A549 (cell line): ENCODE measurements at regions not wholly inside any gene's neighbourhood (a gene's known extent, or its start where the extent isn't known, plus 50 kb on each side); places are given as distances from the start of the nearest gene placed in this dataset.

ENCODE experiments used
- CEBPB ChIP-seq, 2 experiments: fragments of >200 bp in 1 of 2; sonication (Bioruptor Twin) in 1 of 2; formaldehyde crosslinking in 1 of 2; IDR thresholded peaks; 2 replicates each; pipeline ENCODE4 v1.6.1; 2012 to 2016
- CHD4 ChIP-seq: fragments of 200-600 bp; sonication (generic); IDR thresholded peaks from 2 replicates; pipeline ENCODE4 v1.6.1; 2016; ENCODE audit warnings: antibody characterized with exemption, mild to moderate bottlenecking, borderline replicate concordance
- CTCF ChIP-seq: fragments of >200 bp; sonication (Bioruptor Twin); formaldehyde crosslinking; IDR thresholded peaks from 3 replicates; pipeline ENCODE4 v1.5.1; 2016
- MAFK ChIP-seq: fragments of 450-650 bp; IDR thresholded peaks from 2 replicates; pipeline ENCODE4 v1.6.1; 2014; ENCODE audit not compliant: partially characterized antibody
- MAX ChIP-seq: IDR thresholded peaks from 2 replicates; pipeline ENCODE4 v1.6.1; 2012
- NFE2L2 ChIP-seq: fragments of 150-350 bp; conservative IDR thresholded peaks from 2 replicates; pipeline ENCODE4 v1.6.1; 2014; ENCODE audit warnings: low read length
- PBX3 ChIP-seq: IDR thresholded peaks from 2 replicates; pipeline ENCODE4 v1.6.1; 2012
- RAD21 ChIP-seq, 2 experiments: fragments of >200 bp in 1 of 2; sonication (Bioruptor Twin) in 1 of 2; formaldehyde crosslinking in 1 of 2; IDR thresholded peaks in 1 of 2; conservative IDR thresholded peaks in 1 of 2; 2 replicates in 1 of 2; 3 replicates in 1 of 2; pipeline ENCODE4 v1.6.1; 2012 to 2018; ENCODE audit warnings: inconsistent platforms in 1 of 2
- RFX5 ChIP-seq: fragments of 450-650 bp; IDR thresholded peaks from 2 replicates; pipeline ENCODE4 v1.7.1; 2014; ENCODE audit warnings: antibody characterized with exemption, mild to moderate bottlenecking, moderate library complexity

GRCh38 chr4:72860766-72861165 is 208.8 kb downstream of the COX18 start:
- TF ChIP-seq CHD4, result no peak
- TF ChIP-seq MAX, result no peak
- TF ChIP-seq PBX3, result no peak
- no peak for TF ChIP-seq CTCF
- no peak for TF ChIP-seq NFE2L2
- no peak for TF ChIP-seq MAFK
- no peak for TF ChIP-seq CEBPB (IDR thresholded peaks at IDR 0.05)
- TF ChIP-seq RFX5, result no peak
- no peak for TF ChIP-seq RAD21 (conservative IDR thresholded peaks at IDR 0.05 in 1 of 2, IDR thresholded peaks at IDR 0.05 in 1 of 2)
